Breast epithelium (tissue), 3 donors: ENCODE measurements at regions not wholly inside any gene's neighbourhood (a gene's known extent, or its start where the extent isn't known, plus 50 kb on each side); places are given as distances from the start of the nearest gene placed in this dataset.

Experiments
- CTCF ChIP-seq, 3 donors: fragments of 450-650 bp; IDR thresholded peaks; one replicate each; pipeline ENCODE4 v1.5.1; 2016 to 2017; ENCODE audit warnings: antibody characterized with exemption in 3 of 3, mild to moderate bottlenecking in 3 of 3, moderate library complexity in 3 of 3
- POLR2A ChIP-seq: fragments of 450-650 bp; IDR thresholded peaks from one replicate; pipeline ENCODE4 v1.6.1; 2016; ENCODE audit warnings: antibody characterized with exemption, mild to moderate bottlenecking, moderate library complexity
- POLR2AphosphoS5 ChIP-seq, 3 donors: sonication (generic); formaldehyde crosslinking; IDR thresholded peaks; one replicate each; pipeline ENCODE4 v1.6.1; 2017; ENCODE audit warnings: antibody characterized with exemption in 3 of 3

GRCh38 chr2:41859615-41860514 lies 188.0 kb upstream of the PKDCC start:
- no peak for TF ChIP-seq CTCF (IDR thresholded peaks at IDR 0.05)
- TF ChIP-seq POLR2A, result no peak
- TF ChIP-seq POLR2AphosphoS5 (IDR thresholded peaks at IDR 0.05), result no peak
